Choroid plexus epithelial cell (primary cell): ENCODE measurements at regions not wholly inside any gene's neighbourhood (a gene's known extent, or its start where the extent isn't known, plus 50 kb on each side); places are given as distances from the start of the nearest gene placed in this dataset.

ENCODE experiments used
- DNase-seq: peaks from one replicate; pipeline ENCODE4 v3.0.0-alpha.2; 2010; ENCODE audit warnings: low read depth
- H3K4me3 ChIP-seq: 2 replicates; pipeline ENCODE4 v1.5.1; 2011; ENCODE audit warnings: low read depth, mild to moderate bottlenecking, control low read depth, low read length, moderate library complexity
- TF ChIP-seq, protein P1 (sequence below): conservative IDR thresholded peaks from 2 replicates; pipeline ENCODE4 v1.5.1; 2011; ENCODE audit warnings: low read depth, mild to moderate bottlenecking, control low read depth, inconsistent platforms, low read length, moderate library complexity

DNA sequence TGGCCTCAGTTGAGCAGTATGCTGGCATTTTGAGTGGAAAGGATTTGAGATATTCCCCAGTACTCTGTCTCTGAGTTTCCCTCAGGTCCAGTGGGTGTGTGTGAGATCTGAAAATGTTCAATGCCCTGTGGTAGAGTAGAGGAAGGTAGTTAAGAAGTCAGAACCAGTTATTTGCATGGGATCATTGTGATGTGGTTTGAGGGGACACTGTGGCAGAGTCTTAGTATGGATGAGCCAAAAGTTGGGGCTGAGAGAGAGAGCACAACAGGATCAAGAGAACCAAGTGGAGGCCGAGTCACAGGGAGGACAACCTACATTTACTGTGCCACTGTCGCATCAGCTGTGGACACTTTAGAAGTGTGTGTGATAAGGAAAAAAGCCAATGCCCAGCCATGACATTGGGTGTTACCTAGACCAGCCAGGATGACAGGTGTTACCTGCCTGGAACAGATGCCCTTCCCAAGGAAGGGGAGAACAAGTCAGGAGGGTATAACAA, 128.9 kb upstream of the IL12B start:
- TF ChIP-seq, protein P1, sequence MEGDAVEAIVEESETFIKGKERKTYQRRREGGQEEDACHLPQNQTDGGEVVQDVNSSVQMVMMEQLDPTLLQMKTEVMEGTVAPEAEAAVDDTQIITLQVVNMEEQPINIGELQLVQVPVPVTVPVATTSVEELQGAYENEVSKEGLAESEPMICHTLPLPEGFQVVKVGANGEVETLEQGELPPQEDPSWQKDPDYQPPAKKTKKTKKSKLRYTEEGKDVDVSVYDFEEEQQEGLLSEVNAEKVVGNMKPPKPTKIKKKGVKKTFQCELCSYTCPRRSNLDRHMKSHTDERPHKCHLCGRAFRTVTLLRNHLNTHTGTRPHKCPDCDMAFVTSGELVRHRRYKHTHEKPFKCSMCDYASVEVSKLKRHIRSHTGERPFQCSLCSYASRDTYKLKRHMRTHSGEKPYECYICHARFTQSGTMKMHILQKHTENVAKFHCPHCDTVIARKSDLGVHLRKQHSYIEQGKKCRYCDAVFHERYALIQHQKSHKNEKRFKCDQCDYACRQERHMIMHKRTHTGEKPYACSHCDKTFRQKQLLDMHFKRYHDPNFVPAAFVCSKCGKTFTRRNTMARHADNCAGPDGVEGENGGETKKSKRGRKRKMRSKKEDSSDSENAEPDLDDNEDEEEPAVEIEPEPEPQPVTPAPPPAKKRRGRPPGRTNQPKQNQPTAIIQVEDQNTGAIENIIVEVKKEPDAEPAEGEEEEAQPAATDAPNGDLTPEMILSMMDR = no peak
- DNase-seq = no peak
- H3K4me3 ChIP-seq = no peak overlapping the region

DNA sequence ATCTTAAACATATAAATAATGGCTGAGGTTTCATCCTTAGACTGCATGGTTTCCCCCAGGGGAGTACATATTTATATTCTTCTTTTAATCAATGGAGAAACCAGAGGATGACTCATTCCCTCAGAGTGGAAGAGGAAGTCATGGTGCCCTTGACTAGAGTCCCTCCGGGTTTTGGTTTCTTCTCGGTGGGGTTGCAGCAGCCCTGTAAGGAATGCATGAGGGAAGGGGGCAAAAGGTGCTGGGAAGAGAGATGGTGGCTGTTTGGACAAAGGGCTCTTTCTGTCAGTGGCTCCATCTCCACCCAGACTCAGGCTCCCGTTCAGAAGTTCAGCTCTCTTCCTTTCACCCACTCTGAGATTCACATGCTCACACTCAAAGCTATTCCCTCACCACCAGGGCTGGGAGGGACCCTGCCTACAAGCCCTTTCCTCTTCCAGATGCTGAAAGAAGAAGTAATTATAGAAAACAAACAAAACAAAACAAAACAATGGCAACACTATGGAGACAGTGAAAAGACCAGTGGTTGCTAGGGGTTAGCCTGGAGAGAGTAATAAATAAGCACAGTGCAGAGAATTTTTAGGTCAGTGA, 129.8 kb upstream of the IL12B start:
- peak; percentile 71 for DNase-seq
- H3K4me3 ChIP-seq = no peak overlapping the region
- TF ChIP-seq, protein P1 = no peak

DNA sequence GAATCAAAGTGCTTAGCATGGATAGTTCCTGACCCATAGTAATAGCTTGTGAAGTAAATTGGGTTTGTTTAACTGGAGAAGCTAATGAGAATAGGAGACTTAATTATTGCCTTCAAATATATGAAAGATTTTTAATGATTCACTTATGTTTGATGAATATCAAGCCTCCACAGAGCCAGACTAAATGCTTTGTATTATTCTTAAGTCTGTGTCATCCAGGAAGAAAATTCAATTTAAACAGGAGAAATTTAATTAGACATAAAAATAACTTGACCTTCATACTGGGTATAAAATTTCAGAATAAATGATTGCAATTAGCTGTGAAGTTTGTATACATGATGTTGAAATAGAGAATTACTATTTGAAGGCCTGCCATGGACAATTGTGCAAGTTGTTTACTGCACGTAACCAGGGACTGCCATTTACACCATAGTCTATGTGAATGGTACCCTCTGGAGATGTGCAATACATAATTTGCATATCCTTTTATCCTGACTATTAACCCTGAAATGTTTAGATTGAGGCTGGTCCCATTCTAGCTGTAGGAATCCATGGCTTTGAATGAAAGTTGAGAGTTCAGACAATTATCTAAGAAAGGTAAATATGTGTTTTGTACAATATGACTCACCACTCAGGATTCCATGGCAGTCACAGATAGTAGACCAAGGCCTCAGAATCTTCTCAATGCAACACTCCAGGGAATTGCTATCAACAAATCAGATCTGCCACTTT, 133.5 kb upstream of the IL12B start:
- no peak overlapping the region for H3K4me3 ChIP-seq
- DNase-seq = peak; percentile 68
- TF ChIP-seq, protein P1 = no peak

DNA sequence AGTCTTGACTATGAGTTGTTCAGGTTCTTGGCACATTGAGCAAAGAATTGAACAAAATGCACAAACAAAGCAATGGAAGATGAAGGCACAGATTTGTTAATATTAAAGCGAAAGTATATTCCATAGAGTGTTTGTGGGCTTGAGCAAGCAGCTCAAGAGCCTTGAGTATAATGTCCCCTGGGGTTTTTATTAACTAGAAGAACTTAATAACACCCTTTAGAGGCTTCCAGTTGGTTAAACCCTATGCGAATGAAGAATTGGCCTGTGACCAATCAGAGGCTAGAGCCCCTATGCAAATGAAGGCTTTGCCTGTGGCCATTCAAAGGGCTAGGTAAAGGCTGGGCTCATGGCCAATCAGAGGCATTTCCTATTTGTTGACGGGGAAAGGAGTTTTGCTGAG, 135.3 kb upstream of the IL12B start:
- H3K4me3 ChIP-seq = no peak overlapping the region
- no peak for DNase-seq
- TF ChIP-seq, protein P1 = no peak

DNA sequence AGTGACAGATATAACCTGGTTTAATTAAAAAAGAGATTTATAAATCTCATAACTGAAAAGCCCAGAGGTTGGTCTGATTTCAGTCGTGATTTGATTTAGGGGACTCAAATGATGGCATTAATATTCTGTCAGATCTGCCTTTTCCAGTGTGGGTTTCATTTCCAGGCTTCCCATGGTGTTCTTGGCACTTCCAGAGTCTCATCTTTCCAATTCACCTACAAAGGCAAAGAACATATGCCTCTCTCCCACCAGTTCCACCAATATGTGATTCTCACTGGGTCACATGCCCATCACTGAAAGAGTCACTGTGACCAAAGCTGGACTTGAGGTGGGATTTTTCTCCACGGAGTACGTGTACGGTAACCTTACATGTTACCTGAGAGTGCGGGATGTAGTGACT, 137.4 kb upstream of the IL12B start:
- TF ChIP-seq, protein P1 = no peak
- no peak overlapping the region for H3K4me3 ChIP-seq
- no peak for DNase-seq

DNA sequence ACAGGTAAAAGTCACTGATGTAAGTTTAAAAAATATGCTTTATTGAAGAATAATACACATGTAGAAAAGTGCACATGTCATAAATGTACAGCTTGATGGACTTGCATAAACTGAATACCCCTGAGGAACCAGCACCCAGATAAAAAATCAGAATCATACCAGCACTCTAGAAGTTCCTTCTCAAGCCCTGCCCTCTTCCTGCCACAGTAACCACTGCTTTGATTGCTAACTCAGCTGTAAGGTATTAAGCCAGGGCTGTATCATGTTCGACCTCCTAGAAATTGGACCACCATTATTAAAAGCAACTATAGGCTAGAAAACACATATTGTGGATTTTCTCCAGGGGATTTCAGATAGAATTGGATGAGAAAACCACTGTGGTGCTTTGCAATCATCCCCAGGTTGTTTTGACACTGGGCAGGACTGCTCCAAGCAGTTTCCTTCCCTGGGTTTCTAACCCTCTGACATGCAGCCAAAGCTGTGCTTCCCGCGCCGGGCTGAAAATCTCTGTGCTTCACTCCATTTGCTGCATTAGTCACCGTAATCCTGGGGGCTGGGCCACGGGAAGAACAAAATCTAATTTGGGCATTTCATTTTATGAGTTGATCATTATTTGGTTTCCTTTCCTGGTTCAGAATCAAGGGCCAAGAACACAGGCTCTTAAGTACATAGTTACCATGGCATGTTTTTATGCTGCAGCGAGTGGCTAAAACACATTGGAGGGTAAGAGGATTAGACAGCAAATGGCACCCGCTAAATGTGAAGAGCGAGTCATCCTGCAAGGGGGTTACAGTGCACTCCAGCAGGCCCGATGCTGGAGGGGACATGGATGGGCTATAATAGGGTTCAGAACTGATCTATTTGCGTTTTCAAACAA, 139.4 kb upstream of the IL12B start:
- TF ChIP-seq, protein P1 = no peak
- no peak overlapping the region for H3K4me3 ChIP-seq
- DNase-seq = no peak
